Spleen (tissue), 11 donors: ENCODE measurements at regions not wholly inside any gene's neighbourhood (a gene's known extent, or its start where the extent isn't known, plus 50 kb on each side); places are given as distances from the start of the nearest gene placed in this dataset.

Experiments
- DNase-seq: peaks from one replicate; pipeline ENCODE4 v3.0.0-alpha.2; 2020
- H3K27ac ChIP-seq, 8 donors: fragments of 200-600 bp; sonication (generic) in 7 of 8; 1 replicate in 4 of 8; 2 replicates in 4 of 8; pipeline versions ENCODE4 v1.5.0 to v1.8.0; 2016 to 2021; ENCODE audit warnings: inconsistent platforms in 4 of 8, mild to moderate bottlenecking in 4 of 8, moderate library complexity in 1 of 8
- H3K27me3 ChIP-seq, 7 donors: fragments of 200-600 bp; sonication (generic) in 6 of 7; replicated peaks in 1 of 7; 1 replicate in 4 of 7; 2 replicates in 3 of 7; pipeline versions ENCODE4 v1.5.0 to v1.8.0; 2016 to 2021; ENCODE audit warnings: inconsistent platforms in 3 of 7, mild to moderate bottlenecking in 1 of 7
- H3K36me3 ChIP-seq, 6 donors: fragments of 200-600 bp; sonication (generic) in 5 of 6; 1 replicate in 4 of 6; 2 replicates in 2 of 6; pipeline versions ENCODE4 v1.5.0 to v1.8.0; 2016 to 2021; ENCODE audit warnings: inconsistent platforms in 2 of 6
- H3K4me1 ChIP-seq, 6 donors: fragments of 200-600 bp; sonication (generic) in 5 of 6; 1 replicate in 3 of 6; 2 replicates in 3 of 6; pipeline versions ENCODE4 v1.5.0 to v1.8.0; 2016 to 2021; ENCODE audit warnings: inconsistent platforms in 3 of 6
- H3K4me3 ChIP-seq, 8 donors: fragments of 200-600 bp; sonication (generic) in 7 of 8; 1 replicate in 4 of 8; 2 replicates in 4 of 8; pipeline versions ENCODE4 v1.5.0 to v1.8.0; 2016 to 2021; ENCODE audit warnings: inconsistent platforms in 4 of 8, mild to moderate bottlenecking in 4 of 8, moderate library complexity in 2 of 8
- H3K9me3 ChIP-seq, 8 donors: fragments of 200-600 bp; sonication (generic) in 7 of 8; 1 replicate in 4 of 8; 2 replicates in 4 of 8; pipeline versions ENCODE4 v1.5.0 to v1.8.0; 2016 to 2021; ENCODE audit warnings: inconsistent platforms in 4 of 8
- CTCF ChIP-seq, 11 experiments: fragments of 200-600 bp in 7 of 11; fragments of 450-650 bp in 4 of 11; sonication (generic) in 4 of 11; IDR thresholded peaks in 8 of 11; conservative IDR thresholded peaks in 3 of 11; 1 replicate in 7 of 11; 2 replicates in 4 of 11; pipeline versions ENCODE4 v1.4.0 to v1.8.0; 2016 to 2021; ENCODE audit warnings: antibody characterized with exemption in 11 of 11, inconsistent platforms in 4 of 11, mild to moderate bottlenecking in 1 of 11
- POLR2A ChIP-seq, 3 donors: fragments of 450-650 bp; IDR thresholded peaks; one replicate each; pipeline ENCODE4 v1.5.1; 2017; ENCODE audit warnings: antibody characterized with exemption in 3 of 3, mild to moderate bottlenecking in 1 of 3
- POLR2AphosphoS5 ChIP-seq, 3 donors: sonication (generic); formaldehyde crosslinking; IDR thresholded peaks; one replicate each; pipeline ENCODE4 v1.5.1; 2017; ENCODE audit warnings: antibody characterized with exemption in 3 of 3
- WGBS, 5 donors: extraction: QIAGEN DNeasy Blood & Tissue Kit in 3 of 5; methylation state at CpG; one replicate each; pipeline versions ENCODE4 v1.1.5 to v1.1.7; 2013 to 2018; 5-methylcytosine and 5-hydroxymethylcytosine counted together
- intact Hi-C: fragments of 100-400 bp; cut with DNase I; formaldehyde crosslinking; loops from one replicate; pipeline ENCODE4 v1.15.0; 2023; ENCODE audit warnings: low total_unique reads
- donor health status: healthy with polysubstance abuse.
- donor health status: DM: no; HTN: no; CAD: no; lungs with moderate emphysema.
- donor health status: DM: no; HTN: no; CAD: no.
- donor health status: Bipolar disorder and iron deficiency.
- donor health status: healthy.
- donor health status: DM: no; HTN: no; CAD: no.
- donor health status: DM: yes; HTN: yes; CAD: no.

GRCh38 chr5:53172630-53173029 is 63.1 kb upstream of the MOCS2 start:
- no peak overlapping the region for H3K27ac ChIP-seq
- no peak for TF ChIP-seq CTCF (IDR thresholded peaks at IDR 0.05 in 8 of 11, conservative IDR thresholded peaks at IDR 0.05 in 3 of 11)
- no peak for TF ChIP-seq POLR2A (IDR thresholded peaks at IDR 0.05)
- no peak for TF ChIP-seq POLR2AphosphoS5 (IDR thresholded peaks at IDR 0.05)
- DNase-seq, result no peak
- H3K27me3 ChIP-seq, result no peaks in the 10 kb centered on the region
- H3K36me3 ChIP-seq, result no peaks in the 10 kb centered on the region
- no peaks in the 10 kb centered on the region for H3K4me1 ChIP-seq
- no peak overlapping the region for H3K4me3 ChIP-seq
- intact Hi-C loops, result loop anchor here (10.0 kb wide), 1 partner anchor 1052 kb away; no protein-coding TSS in a partner anchor
- WGBS, 5 donors, result 92 to 96% (median 95%) methylated on average over 5 of the region's 5 CpGs
- H3K9me3 ChIP-seq, result no peaks in the 10 kb centered on the region

GRCh38 chr5:53173083-53173482 is 63.5 kb upstream of the MOCS2 start:
- TF ChIP-seq POLR2A (IDR thresholded peaks at IDR 0.05) (no peak), POLR2AphosphoS5 (IDR thresholded peaks at IDR 0.05) (no peak), CTCF (IDR thresholded peaks at IDR 0.05 in 8 of 11, conservative IDR thresholded peaks at IDR 0.05 in 3 of 11) (no peak)
- Histone ChIP-seq H3K36me3 (no peaks in the 10 kb centered on the region), H3K27me3 (no peaks in the 10 kb centered on the region), H3K27ac (no peak overlapping the region), H3K4me3 (no peak overlapping the region), H3K9me3 (no peaks in the 10 kb centered on the region), H3K4me1 (no peaks in the 10 kb centered on the region)
- WGBS, 5 donors, result 88 to 97% (median 92%) methylated on average over 8 of the region's 8 CpGs
- intact Hi-C loops, result loop anchor here (10.0 kb wide), 1 partner anchor 1052 kb away; no protein-coding TSS in a partner anchor
- no peak for DNase-seq

- Histone ChIP-seq H3K9me3 (no peaks in the 10 kb centered on the region), H3K4me3 (no peak overlapping the region), H3K36me3 (no peaks in the 10 kb centered on the region), H3K4me1 (no peaks in the 10 kb centered on the region), H3K27ac (no peak overlapping the region), H3K27me3 (no peaks in the 10 kb centered on the region)
- WGBS, 5 donors, result 79 to 90% (median 86%) methylated on average over 4 of the region's 4 CpGs
- DNase-seq, result no peak
- intact Hi-C loops, result loop anchor here (10.0 kb wide), 1 partner anchor 1046 kb away; no protein-coding TSS in a partner anchor
- no peak for TF ChIP-seq POLR2A (IDR thresholded peaks at IDR 0.05)
- TF ChIP-seq POLR2AphosphoS5 (IDR thresholded peaks at IDR 0.05), result no peak
- no peak for TF ChIP-seq CTCF (IDR thresholded peaks at IDR 0.05 in 8 of 11, conservative IDR thresholded peaks at IDR 0.05 in 3 of 11)
These were observed 69.3 kb upstream of the MOCS2 start for GRCh38 chr5:53178830-53179229.

- intact Hi-C loops, result loop anchor here (10.0 kb wide), 1 partner anchor 1045 kb away; no protein-coding TSS in a partner anchor
- Histone ChIP-seq H3K4me3 (no peak overlapping the region), H3K36me3 (no peaks in the 10 kb centered on the region), H3K27ac (no peak overlapping the region), H3K27me3 (no peaks in the 10 kb centered on the region), H3K4me1 (no peaks in the 10 kb centered on the region), H3K9me3 (no peaks in the 10 kb centered on the region)
- TF ChIP-seq POLR2AphosphoS5 (IDR thresholded peaks at IDR 0.05) (no peak), CTCF (IDR thresholded peaks at IDR 0.05 in 8 of 11, conservative IDR thresholded peaks at IDR 0.05 in 3 of 11) (no peak), POLR2A (IDR thresholded peaks at IDR 0.05) (no peak)
- no peak for DNase-seq
- 94 to 96% (median 95%) methylated on average over 4 of the region's 4 CpGs for WGBS, 5 donors
These were observed 70.1 kb upstream of the MOCS2 start for GRCh38 chr5:53179691-53180090.
